ENCODE measurements at regions not wholly inside any gene's neighbourhood (a gene's known extent, or its start where the extent isn't known, plus 50 kb on each side); places are given as distances from the start of the nearest gene placed in this dataset.

GRCh38 chr4:98816386-98816785 lies 112.5 kb downstream of the EIF4E start:
- no peaks in the 10 kb centered on the region for H3K27me3 ChIP-seq (ENCODE audit: control insufficient read depth, extremely low read depth, insufficient read depth, low read length)
- H2AFZ ChIP-seq (ENCODE audit: control insufficient read depth, low read length) = no peak overlapping the region
- H3K9me3 ChIP-seq (ENCODE audit: control insufficient read depth, low read depth, low read length) = no peaks in the 10 kb centered on the region
- no peaks in the 10 kb centered on the region for H3K36me3 ChIP-seq (ENCODE audit: control insufficient read depth in 2 of 2, extremely low read depth in 1 of 2, insufficient read depth in 2 of 2, low read length in 2 of 2)
- H3K79me2 ChIP-seq (ENCODE audit: control insufficient read depth, insufficient read depth, low read length) = no peaks in the 10 kb centered on the region
- H3K9me1 ChIP-seq (ENCODE audit: control insufficient read depth, extremely low read depth, insufficient read depth, low read length) = no peaks in the 10 kb centered on the region
- no peaks in the 10 kb centered on the region for H3K4me1 ChIP-seq (ENCODE audit: control insufficient read depth, extremely low read depth, insufficient read depth, low read length)
- no peaks in the 10 kb centered on the region for H4K20me1 ChIP-seq (ENCODE audit: control insufficient read depth, extremely low read depth, insufficient read depth, low read length)
- H3K27ac ChIP-seq (ENCODE audit: control insufficient read depth, insufficient read depth, low read length) = no peak overlapping the region
- no peak overlapping the region for H3K4me2 ChIP-seq (ENCODE audit: control insufficient read depth, extremely low read depth, insufficient read depth, low read depth, low read length)
- no peak for DNase-seq (ENCODE audit: low read depth, low spot score)
- FAIRE-seq = no peak
- no peak overlapping the region for H3K4me3 ChIP-seq (ENCODE audit: control insufficient read depth in 2 of 3, extremely low read depth in 1 of 3, insufficient read depth in 2 of 3, low read depth in 1 of 3, low read length in 3 of 3)
- no peak overlapping the region for H3K9ac ChIP-seq (ENCODE audit: control insufficient read depth, extremely low read depth, insufficient read depth, low read length)
- TF ChIP-seq CTCF (optimal IDR thresholded peaks at IDR 0.05 in 1 of 3, IDR thresholded peaks at IDR 0.05 in 1 of 3, conservative IDR thresholded peaks at IDR 0.05 in 1 of 3; ENCODE audit: extremely low read depth in 1 of 3, insufficient read depth in 2 of 3, low read length in 3 of 3) (no peak), EZH2 (IDR thresholded peaks at IDR 0.05; ENCODE audit: low read length) (no peak)
- dilution Hi-C loops (cut with MboI; ENCODE audit: extremely low pct_ligation_motif_present, low sequenced_read_pairs) = no loop called here

GRCh38 chr4:98804403-98804802 lies 124.5 kb downstream of the EIF4E start:
- Histone ChIP-seq H3K9ac (ENCODE audit: control insufficient read depth, extremely low read depth, insufficient read depth, low read length) (no peak overlapping the region), H3K4me3 (ENCODE audit: control insufficient read depth in 2 of 3, extremely low read depth in 1 of 3, insufficient read depth in 2 of 3, low read depth in 1 of 3, low read length in 3 of 3) (no peak overlapping the region), H2AFZ (ENCODE audit: control insufficient read depth, low read length) (no peak overlapping the region), H3K4me1 (ENCODE audit: control insufficient read depth, extremely low read depth, insufficient read depth, low read length) (no peaks in the 10 kb centered on the region), H3K79me2 (ENCODE audit: control insufficient read depth, insufficient read depth, low read length) (no peaks in the 10 kb centered on the region), H3K36me3 (ENCODE audit: control insufficient read depth in 2 of 2, extremely low read depth in 1 of 2, insufficient read depth in 2 of 2, low read length in 2 of 2) (no peaks in the 10 kb centered on the region), H4K20me1 (ENCODE audit: control insufficient read depth, extremely low read depth, insufficient read depth, low read length) (no peaks in the 10 kb centered on the region), H3K4me2 (ENCODE audit: control insufficient read depth, extremely low read depth, insufficient read depth, low read depth, low read length) (no peak overlapping the region), H3K27me3 (ENCODE audit: control insufficient read depth, extremely low read depth, insufficient read depth, low read length) (no peaks in the 10 kb centered on the region), H3K9me1 (ENCODE audit: control insufficient read depth, extremely low read depth, insufficient read depth, low read length) (no peaks in the 10 kb centered on the region), H3K27ac (ENCODE audit: control insufficient read depth, insufficient read depth, low read length) (no peak overlapping the region), H3K9me3 (ENCODE audit: control insufficient read depth, low read depth, low read length) (no peaks in the 10 kb centered on the region)
- DNase-seq (ENCODE audit: low read depth, low spot score) = no peak
- TF ChIP-seq EZH2 (IDR thresholded peaks at IDR 0.05; ENCODE audit: low read length) = no peak
- no peak for TF ChIP-seq CTCF (optimal IDR thresholded peaks at IDR 0.05 in 1 of 3, IDR thresholded peaks at IDR 0.05 in 1 of 3, conservative IDR thresholded peaks at IDR 0.05 in 1 of 3; ENCODE audit: extremely low read depth in 1 of 3, insufficient read depth in 2 of 3, low read length in 3 of 3)
- dilution Hi-C loops (cut with MboI; ENCODE audit: extremely low pct_ligation_motif_present, low sequenced_read_pairs) = no loop called here
- FAIRE-seq = no peak
